ENCODE measurements at regions not wholly inside any gene's neighbourhood (a gene's known extent, or its start where the extent isn't known, plus 50 kb on each side); places are given as distances from the start of the nearest gene placed in this dataset.

DNA sequence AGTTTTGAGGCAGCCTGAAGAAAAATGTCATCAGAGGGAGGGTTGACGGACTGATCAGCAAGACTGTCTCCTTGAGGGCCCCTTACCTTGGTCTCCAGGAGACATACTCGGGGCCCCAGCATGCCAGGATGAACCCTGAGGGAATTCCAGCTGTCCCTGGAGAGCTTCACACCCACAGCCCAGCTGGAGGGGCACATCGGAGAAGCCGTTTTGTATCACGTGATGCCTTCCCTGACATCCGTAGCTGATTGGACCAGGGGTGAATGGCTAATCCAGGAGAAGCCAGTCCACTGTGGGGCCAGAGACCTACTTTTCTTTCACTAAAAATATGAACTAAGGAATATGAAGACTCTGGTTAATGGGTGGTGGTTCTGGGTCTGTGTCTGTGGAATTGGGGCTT, 86.0 kb upstream of the TP53I11 start:
- Histone ChIP-seq H3K27me3 (ENCODE audit: insufficient read depth, poor library complexity, severe bottlenecking) (no peaks in the 10 kb centered on the region), H3K4me3 (replicated peaks; ENCODE audit: insufficient read depth, low read length) (no peak overlapping the region), H3K27ac (replicated peaks) (no peak overlapping the region)
- no peak for TF ChIP-seq POLR2AphosphoS5 (IDR thresholded peaks at IDR 0.05; ENCODE audit: low read depth)
- TF ChIP-seq GABPA (IDR thresholded peaks at IDR 0.05; ENCODE audit: low read depth), result no peak
- TF ChIP-seq CTCF (IDR thresholded peaks at IDR 0.05; ENCODE audit: insufficient read depth, low read length), result no peak
- TF ChIP-seq SPI1 (IDR thresholded peaks at IDR 0.05; ENCODE audit: borderline replicate concordance, low read depth), result no peak
- no peak for TF ChIP-seq REST (IDR thresholded peaks at IDR 0.05; ENCODE audit: insufficient replicate concordance, low read depth)
- no peak for DNase-seq (ENCODE audit: low read depth in 1 of 2, low spot score in 1 of 2)

DNA sequence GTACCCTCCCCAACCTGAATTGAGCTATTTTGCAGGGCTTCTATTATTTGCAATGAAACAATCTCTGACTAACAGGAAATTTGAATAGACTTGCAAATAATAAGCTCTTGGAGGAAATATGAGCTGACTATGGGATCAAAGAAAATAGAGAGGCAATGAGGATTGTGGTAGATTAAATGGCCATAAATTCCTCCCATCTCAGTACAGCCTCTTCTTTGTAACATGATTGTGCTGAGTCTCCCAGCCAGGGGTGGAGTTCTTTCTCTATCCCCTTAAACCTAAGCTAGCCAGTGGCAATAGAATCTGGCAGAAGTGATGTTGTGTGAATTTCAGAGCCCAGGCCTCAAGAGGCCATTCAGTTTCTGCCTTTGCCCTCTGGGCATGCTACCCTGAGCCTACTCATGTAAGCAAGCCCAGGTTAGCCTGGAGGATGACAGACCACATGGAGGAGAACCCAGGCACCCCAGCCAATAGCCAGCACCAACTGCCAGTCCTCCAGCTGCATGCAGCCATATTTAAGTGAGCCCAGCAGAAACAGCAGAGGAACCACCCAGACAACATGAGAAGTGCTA, 86.8 kb upstream of the TP53I11 start:
- TF ChIP-seq POLR2AphosphoS5 (IDR thresholded peaks at IDR 0.05; ENCODE audit: low read depth) (no peak), REST (IDR thresholded peaks at IDR 0.05; ENCODE audit: insufficient replicate concordance, low read depth) (no peak), SPI1 (IDR thresholded peaks at IDR 0.05; ENCODE audit: borderline replicate concordance, low read depth) (no peak), CTCF (IDR thresholded peaks at IDR 0.05; ENCODE audit: insufficient read depth, low read length) (no peak)
- Histone ChIP-seq H3K27me3 (ENCODE audit: insufficient read depth, poor library complexity, severe bottlenecking) (no peaks in the 10 kb centered on the region), H3K27ac (replicated peaks) (no peak overlapping the region), H3K4me3 (replicated peaks; ENCODE audit: insufficient read depth, low read length) (no peak overlapping the region)
- no peak for DNase-seq (ENCODE audit: low read depth in 1 of 2, low spot score in 1 of 2)

DNA sequence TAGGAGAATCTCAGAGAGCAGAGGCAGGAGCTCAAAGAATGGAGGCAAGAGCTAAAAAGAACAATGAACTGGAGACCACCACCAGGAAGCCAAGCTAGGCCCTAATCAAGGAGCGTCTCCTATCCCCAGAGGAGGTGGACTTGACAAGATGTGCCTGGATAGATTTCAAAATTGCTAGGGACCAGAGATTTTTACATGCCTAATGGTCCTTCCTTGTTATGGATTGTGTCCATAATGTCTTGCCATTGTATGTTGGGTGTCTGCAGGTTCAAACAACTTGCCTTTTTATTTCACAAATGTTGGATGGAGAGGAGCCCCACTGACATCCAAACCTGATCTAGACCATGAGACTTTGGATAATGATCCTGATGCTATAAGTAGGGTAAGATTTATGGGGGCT, 88.2 kb upstream of the TP53I11 start:
- no peaks in the 10 kb centered on the region for H3K27me3 ChIP-seq (ENCODE audit: insufficient read depth, poor library complexity, severe bottlenecking)
- no peak for TF ChIP-seq SPI1 (IDR thresholded peaks at IDR 0.05; ENCODE audit: borderline replicate concordance, low read depth)
- no peak for TF ChIP-seq GABPA (IDR thresholded peaks at IDR 0.05; ENCODE audit: low read depth)
- no peak for TF ChIP-seq POLR2AphosphoS5 (IDR thresholded peaks at IDR 0.05; ENCODE audit: low read depth)
- no peak for TF ChIP-seq CTCF (IDR thresholded peaks at IDR 0.05; ENCODE audit: insufficient read depth, low read length)
- no peak for TF ChIP-seq REST (IDR thresholded peaks at IDR 0.05; ENCODE audit: insufficient replicate concordance, low read depth)
- H3K4me3 ChIP-seq (replicated peaks; ENCODE audit: insufficient read depth, low read length), result no peak overlapping the region

More for the DNA sequence above, 88.2 kb upstream of the TP53I11 start:
- H3K27ac ChIP-seq (replicated peaks), result no peak overlapping the region
- no peak for DNase-seq (ENCODE audit: low read depth in 1 of 2, low spot score in 1 of 2)

All from HL-60 (cell line).